ENCODE measurements at regions not wholly inside any gene's neighbourhood (a gene's known extent, or its start where the extent isn't known, plus 50 kb on each side); places are given as distances from the start of the nearest gene placed in this dataset.

DNA sequence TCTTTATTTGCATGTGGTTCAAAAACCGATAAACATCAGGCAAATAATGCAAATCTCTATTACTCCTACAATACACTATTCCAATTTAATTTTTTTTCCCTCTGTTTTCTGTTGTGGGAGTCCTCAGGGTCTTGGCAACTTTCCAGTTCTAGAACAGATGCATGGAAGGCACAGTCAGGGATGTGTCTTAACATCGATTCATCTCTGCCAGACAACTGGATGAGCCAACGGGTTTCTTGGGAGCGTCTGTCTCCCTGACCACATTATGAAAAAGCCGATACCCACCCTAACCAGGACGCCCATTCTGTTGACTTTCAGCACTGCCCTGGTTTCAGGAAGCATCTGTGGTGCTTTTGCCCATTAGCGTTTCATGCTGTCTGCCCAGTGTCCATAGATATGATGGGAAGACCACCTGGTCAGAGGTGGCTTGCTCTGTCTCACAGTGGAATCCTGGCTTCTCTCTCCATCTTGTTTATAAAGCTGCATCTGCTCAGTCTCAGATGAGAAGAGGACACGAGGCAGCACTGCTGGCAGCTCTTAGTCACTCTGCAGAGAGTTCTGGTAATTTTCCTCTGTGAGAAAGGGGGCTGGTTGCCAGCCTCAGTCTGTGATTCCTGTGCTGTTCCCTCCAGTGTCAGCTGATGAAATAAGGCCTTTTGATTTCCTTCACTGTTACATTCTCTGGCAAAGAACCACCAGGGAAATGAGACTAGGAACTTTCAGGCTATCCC is 57.9 kb upstream of the KCNE4 start:
- peak; percentile 85 for DNase-seq

GRCh38 chr2:222998459-222998858 is 53.5 kb upstream of the KCNE4 start:
- no peak for DNase-seq

GRCh38 chr2:223000872-223001796 is 50.9 kb upstream of the KCNE4 start:
- DNase-seq = no peak

- no peak for DNase-seq
Observed at GRCh38 chr2:223001797-223002175, 50.2 kb upstream of the KCNE4 start.
